Activated naive CD8-positive, alpha-beta T cell treated with anti-CD3 and anti-CD28 coated beads for 36 hours (primary cell): ENCODE measurements at regions not wholly inside any gene's neighbourhood (a gene's known extent, or its start where the extent isn't known, plus 50 kb on each side); places are given as distances from the start of the nearest gene placed in this dataset.
A peak's percentile ranks its signal among the peaks of the same experiment; 100 is the strongest.
"Not testable (repeated sequence)": the region's sequence is repeated elsewhere in the genome, so short reads cannot be mapped to it uniquely, and the experiment has no call there.

Experiments used
- DNase-seq: peaks from one replicate; pipeline ENCODE4 v3.0.0; 2021
- H3K27ac Mint-ChIP-seq: one replicate; pipeline ENCODE4 v1.8.0; 2022; ENCODE audit warnings: mild to moderate bottlenecking, moderate library complexity, mixed read lengths
- H3K27me3 Mint-ChIP-seq: one replicate; pipeline ENCODE4 v1.8.0; 2022; ENCODE audit warnings: mild to moderate bottlenecking, mixed read lengths
- H3K36me3 Mint-ChIP-seq: one replicate; pipeline ENCODE4 v1.8.0; 2021; ENCODE audit warnings: mild to moderate bottlenecking, mixed read lengths
- H3K4me1 Mint-ChIP-seq: one replicate; pipeline ENCODE4 v1.8.0; 2021; ENCODE audit warnings: mixed read lengths
- H3K4me3 Mint-ChIP-seq: one replicate; pipeline ENCODE4 v1.8.0; 2022; ENCODE audit warnings: mild to moderate bottlenecking, moderate library complexity, mixed read lengths
- H3K9me3 Mint-ChIP-seq: one replicate; pipeline ENCODE4 v1.8.0; 2022; ENCODE audit warnings: mixed read lengths

GRCh38 chr2:176789751-176790150 is 422.8 kb upstream of the HNRNPA3 start:
- Mint-ChIP-seq H3K36me3 (no peaks in the 10 kb centered on the region), H3K4me1 (no peaks in the 10 kb centered on the region), H3K27me3 (no peaks in the 10 kb centered on the region), H3K27ac (no peak overlapping the region), H3K9me3 (no peaks in the 10 kb centered on the region), H3K4me3 (no peak overlapping the region)
- DNase-seq: no peak

DNA sequence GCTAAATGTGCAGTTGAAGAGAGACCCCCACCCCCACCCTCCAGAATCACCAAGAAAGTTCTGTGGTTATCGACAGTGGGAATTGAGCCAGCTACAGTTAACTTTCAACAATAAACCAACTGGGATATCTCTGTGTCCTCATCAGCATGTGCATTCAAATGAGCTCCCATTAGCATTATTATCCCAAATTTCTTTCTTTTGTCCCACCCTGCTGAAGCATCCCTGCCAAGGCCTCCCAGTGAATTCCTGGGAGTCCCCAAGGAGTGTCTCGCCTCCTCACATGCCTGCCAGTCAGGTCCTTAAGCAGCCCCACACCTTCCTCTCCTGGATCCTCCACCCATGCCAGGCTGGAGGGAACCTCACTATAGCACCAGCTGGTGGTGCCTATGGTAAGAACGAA is 422.1 kb upstream of the HNRNPA3 start:
- no peak for DNase-seq
- no peaks in the 10 kb centered on the region for H3K9me3 Mint-ChIP-seq
- no peaks in the 10 kb centered on the region for H3K36me3 Mint-ChIP-seq

DNA sequence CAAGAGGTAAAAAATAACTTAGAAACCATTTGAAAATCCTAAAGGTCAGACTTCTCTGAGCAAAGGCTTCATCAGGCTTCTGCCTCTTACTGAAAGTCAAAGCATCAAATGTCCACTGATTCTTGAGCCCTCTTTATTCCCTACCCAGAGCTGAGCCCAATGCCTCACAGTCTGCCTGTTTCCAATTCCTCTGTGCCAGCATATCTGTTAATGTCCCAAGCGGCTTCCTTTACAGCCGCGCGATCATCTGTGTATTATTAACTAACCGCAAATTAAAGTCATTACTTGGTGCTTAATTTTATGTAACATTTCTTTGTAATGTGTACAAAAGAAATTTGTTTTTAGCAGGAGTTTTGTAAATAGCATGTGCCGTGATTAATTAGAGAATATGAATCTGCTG is 418.8 kb upstream of the HNRNPA3 start:
- no peak for DNase-seq
- Mint-ChIP-seq H3K27ac (no peak overlapping the region), H3K4me3 (no peak overlapping the region), H3K36me3 (no peaks in the 10 kb centered on the region), H3K27me3 (no peaks in the 10 kb centered on the region), H3K4me1 (no peaks in the 10 kb centered on the region), H3K9me3 (no peaks in the 10 kb centered on the region)

More for the DNA sequence above, 422.1 kb upstream of the HNRNPA3 start:
- H3K4me3 Mint-ChIP-seq: no peak overlapping the region
- H3K27me3 Mint-ChIP-seq: no peaks in the 10 kb centered on the region
- H3K27ac Mint-ChIP-seq: no peak overlapping the region
- H3K4me1 Mint-ChIP-seq: no peaks in the 10 kb centered on the region

DNA sequence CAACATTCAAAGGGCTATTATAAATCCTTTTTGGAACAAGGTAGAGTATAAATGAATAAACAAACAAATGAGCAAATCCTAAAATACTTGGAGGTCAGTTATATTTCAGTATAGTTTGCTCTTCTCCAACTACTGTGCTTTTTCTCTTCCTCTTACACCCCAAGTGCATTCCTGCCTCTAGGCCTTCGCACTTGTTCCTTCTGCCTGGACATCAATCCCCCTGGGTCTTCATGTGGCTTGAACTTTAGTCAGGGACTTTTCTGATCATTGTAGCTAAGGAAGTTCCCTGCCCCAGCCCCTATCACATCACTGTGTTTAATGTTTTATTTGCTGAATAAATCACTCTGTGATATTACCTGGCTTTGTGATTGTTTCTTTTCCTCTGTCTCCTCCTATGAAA is 418.2 kb upstream of the HNRNPA3 start:
- H3K9me3 Mint-ChIP-seq: no peaks in the 10 kb centered on the region
- no peak for DNase-seq

DNA sequence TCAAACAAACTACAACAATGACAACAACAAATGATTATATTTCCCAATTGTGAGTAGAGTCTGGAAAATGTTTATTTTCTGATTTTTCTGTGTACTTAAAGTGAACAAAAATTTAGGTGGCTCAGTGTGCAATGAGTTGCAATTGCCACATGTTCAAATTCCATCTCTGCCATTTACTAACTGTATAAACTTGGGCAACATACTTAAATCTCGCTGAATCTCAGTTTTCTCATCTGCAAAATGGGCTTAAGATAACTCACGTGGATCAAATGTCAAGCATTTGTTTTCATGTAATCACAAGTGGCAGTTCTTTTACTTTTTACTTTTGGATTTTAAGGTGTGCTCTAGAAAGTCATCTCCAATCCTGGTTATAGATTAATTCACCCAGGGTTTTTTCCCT is 416.8 kb upstream of the HNRNPA3 start:
- Mint-ChIP-seq H3K4me3 (no peak overlapping the region), H3K27ac (no peak overlapping the region), H3K27me3 (no peaks in the 10 kb centered on the region), H3K9me3 (no peaks in the 10 kb centered on the region), H3K4me1 (no peaks in the 10 kb centered on the region), H3K36me3 (no peaks in the 10 kb centered on the region)
- DNase-seq: no peak

More for the DNA sequence above, 418.2 kb upstream of the HNRNPA3 start:
- Mint-ChIP-seq H3K4me1 (no peaks in the 10 kb centered on the region), H3K27me3 (no peaks in the 10 kb centered on the region), H3K4me3 (no peak overlapping the region), H3K27ac (no peak overlapping the region), H3K36me3 (no peaks in the 10 kb centered on the region)

DNA sequence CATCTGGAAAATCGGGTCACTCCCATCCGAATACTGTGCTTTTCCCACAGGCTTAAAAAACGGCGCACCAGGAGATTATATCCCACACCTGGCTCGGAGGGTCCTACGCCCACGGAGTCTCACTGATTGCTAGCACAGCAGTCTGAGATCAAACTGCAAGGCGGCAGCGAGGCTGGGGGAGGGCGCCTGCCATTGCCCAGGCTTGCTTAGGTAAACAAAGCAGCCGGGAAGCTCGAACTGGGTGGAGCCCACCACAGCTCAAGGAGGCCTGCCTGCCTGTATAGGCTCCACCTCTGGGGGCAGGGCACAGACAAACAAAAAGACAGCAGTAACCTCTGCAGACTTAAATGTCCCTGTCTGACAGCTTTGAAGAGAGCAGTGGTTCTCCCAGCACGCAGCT is 415.9 kb upstream of the HNRNPA3 start:
- H3K9me3 Mint-ChIP-seq, H3K4me3 Mint-ChIP-seq, H3K27me3 Mint-ChIP-seq, H3K27ac Mint-ChIP-seq, H3K4me1 Mint-ChIP-seq, DNase-seq, H3K36me3 Mint-ChIP-seq: not testable (repeated sequence)

- Mint-ChIP-seq H3K9me3 (no peaks in the 10 kb centered on the region), H3K36me3 (no peaks in the 10 kb centered on the region)
Measured at GRCh38 chr2:176804392-176804791, 408.2 kb upstream of the HNRNPA3 start.

DNA sequence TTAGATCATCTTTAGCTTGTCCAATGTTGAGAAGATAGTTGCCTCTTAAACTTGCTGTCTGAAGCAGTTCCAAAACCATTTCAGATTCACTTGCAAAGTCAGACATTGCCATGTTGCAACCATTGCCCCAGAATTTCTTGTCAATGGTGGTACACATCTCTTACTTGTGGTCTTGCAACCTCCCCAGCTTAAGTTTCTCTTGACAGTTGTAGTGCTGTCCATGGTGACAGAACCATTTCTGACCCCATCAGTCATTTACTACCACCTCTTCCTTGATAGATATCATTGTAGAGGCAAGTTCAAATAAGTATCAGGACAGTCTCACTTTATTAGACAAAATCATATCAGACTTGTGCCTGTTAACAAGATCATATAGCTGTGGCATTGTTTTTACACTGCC is 407.2 kb upstream of the HNRNPA3 start:
- Mint-ChIP-seq H3K4me3 (no peak overlapping the region), H3K27me3 (no peaks in the 10 kb centered on the region), H3K4me1 (no peaks in the 10 kb centered on the region), H3K36me3 (no peaks in the 10 kb centered on the region), H3K27ac (no peak overlapping the region), H3K9me3 (no peaks in the 10 kb centered on the region)
- DNase-seq: no peak

More at GRCh38 chr2:176804392-176804791, 408.2 kb upstream of the HNRNPA3 start:
- Mint-ChIP-seq H3K4me3 (no peak overlapping the region), H3K4me1 (no peaks in the 10 kb centered on the region), H3K27me3 (no peaks in the 10 kb centered on the region), H3K27ac (no peak overlapping the region)
- no peak for DNase-seq

GRCh38 chr2:176812246-176812775 is 400.3 kb upstream of the HNRNPA3 start:
- Mint-ChIP-seq H3K4me3 (no peak overlapping the region), H3K27me3 (no peaks in the 10 kb centered on the region), H3K27ac (no peak overlapping the region), H3K4me1 (peaks cover 24% of the 10 kb centered on the region), H3K36me3 (no peaks in the 10 kb centered on the region), H3K9me3 (no peaks in the 10 kb centered on the region)
- no peak for DNase-seq

DNA sequence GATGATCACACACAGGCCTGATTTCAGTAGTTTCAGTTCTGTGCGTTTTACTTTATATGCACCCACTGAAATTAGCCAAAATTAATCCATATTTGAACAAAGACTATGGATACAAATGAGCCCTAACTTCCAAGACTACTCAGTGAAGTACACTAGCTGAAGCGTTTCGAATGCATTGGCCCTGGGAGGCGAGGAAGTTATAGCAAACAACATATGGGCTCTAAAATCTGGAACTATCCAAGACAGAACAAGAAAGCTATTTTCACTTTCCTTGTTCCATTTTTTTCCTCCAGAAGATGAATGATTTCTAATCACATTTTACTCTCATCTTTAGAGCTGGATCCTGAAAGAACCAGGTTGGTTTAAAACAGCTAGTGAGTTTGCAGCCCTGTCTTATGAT is 399.4 kb upstream of the HNRNPA3 start:
- no peaks in the 10 kb centered on the region for H3K36me3 Mint-ChIP-seq
- no peak overlapping the region for H3K27ac Mint-ChIP-seq
- no peak for DNase-seq
- no peaks in the 10 kb centered on the region for H3K9me3 Mint-ChIP-seq
- H3K27me3 Mint-ChIP-seq: no peaks in the 10 kb centered on the region
- peaks cover 28% of the 10 kb centered on the region for H3K4me1 Mint-ChIP-seq
- H3K4me3 Mint-ChIP-seq: no peak overlapping the region

DNA sequence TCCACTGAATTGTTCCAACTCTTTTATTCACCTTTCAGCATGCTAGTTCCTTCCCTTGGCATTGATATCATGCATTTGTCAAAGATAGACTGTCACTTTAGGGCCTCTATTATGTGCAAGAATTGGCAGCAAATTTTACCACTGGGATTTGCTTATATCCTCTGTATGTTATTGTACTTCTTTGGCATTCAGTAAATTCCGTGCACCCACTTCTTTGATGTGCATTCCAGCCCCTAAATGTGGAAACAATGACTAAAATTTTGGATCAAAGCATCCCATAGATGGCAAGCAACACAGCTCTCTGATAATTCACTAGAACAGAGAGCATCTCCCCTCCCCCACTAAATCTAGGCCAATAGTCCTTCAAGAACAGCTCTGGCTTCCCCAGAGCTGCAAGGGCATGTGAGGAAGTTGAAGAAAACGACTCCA is 399.0 kb upstream of the HNRNPA3 start:
- H3K36me3 Mint-ChIP-seq: no peaks in the 10 kb centered on the region
- no peak for DNase-seq
- peaks cover 32% of the 10 kb centered on the region for H3K4me1 Mint-ChIP-seq
- no peak overlapping the region for H3K4me3 Mint-ChIP-seq
- H3K27ac Mint-ChIP-seq: no peak overlapping the region
- no peaks in the 10 kb centered on the region for H3K27me3 Mint-ChIP-seq
- no peaks in the 10 kb centered on the region for H3K9me3 Mint-ChIP-seq

GRCh38 chr2:176814274-176814673 is 398.3 kb upstream of the HNRNPA3 start:
- H3K4me3 Mint-ChIP-seq: no peak overlapping the region
- no peaks in the 10 kb centered on the region for H3K9me3 Mint-ChIP-seq
- no peak for DNase-seq
- H3K27me3 Mint-ChIP-seq: no peaks in the 10 kb centered on the region
- H3K4me1 Mint-ChIP-seq: peaks cover 36% of the 10 kb centered on the region
- H3K27ac Mint-ChIP-seq: no peak overlapping the region
- no peaks in the 10 kb centered on the region for H3K36me3 Mint-ChIP-seq

DNA sequence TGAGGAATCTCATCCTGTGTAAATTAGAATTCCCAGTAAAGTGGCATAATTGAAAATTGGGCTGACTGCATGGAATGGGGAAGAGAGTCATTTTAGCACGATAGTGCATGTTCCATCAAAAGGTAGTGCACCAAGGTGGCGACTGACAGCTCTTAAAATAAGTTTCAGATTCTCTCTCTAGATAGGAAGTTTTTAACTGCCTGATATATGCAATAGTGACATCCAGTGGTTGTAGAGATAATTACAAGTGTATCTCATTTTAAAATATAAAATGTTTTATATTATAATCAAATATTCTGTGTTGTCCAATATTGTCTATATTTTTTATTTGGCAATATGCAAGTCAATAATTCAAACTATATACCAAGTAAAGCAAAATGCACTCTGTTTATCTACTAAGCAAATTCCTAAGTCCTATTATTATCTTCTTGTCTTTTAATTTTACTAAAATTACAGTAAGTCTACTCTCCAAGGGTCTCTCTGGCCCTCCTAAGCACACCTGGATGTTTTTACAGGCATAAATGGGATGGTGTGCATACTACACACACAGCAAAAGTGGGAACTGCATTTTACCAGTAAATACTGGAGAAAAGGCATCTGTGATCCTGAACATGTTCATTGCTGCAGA is 397.7 kb upstream of the HNRNPA3 start:
- no peaks in the 10 kb centered on the region for H3K9me3 Mint-ChIP-seq
- DNase-seq: no peak
- H3K4me3 Mint-ChIP-seq: no peak overlapping the region
- H3K36me3 Mint-ChIP-seq: no peaks in the 10 kb centered on the region
- no peak overlapping the region for H3K27ac Mint-ChIP-seq
- peaks cover 40% of the 10 kb centered on the region for H3K4me1 Mint-ChIP-seq
- no peaks in the 10 kb centered on the region for H3K27me3 Mint-ChIP-seq

DNA sequence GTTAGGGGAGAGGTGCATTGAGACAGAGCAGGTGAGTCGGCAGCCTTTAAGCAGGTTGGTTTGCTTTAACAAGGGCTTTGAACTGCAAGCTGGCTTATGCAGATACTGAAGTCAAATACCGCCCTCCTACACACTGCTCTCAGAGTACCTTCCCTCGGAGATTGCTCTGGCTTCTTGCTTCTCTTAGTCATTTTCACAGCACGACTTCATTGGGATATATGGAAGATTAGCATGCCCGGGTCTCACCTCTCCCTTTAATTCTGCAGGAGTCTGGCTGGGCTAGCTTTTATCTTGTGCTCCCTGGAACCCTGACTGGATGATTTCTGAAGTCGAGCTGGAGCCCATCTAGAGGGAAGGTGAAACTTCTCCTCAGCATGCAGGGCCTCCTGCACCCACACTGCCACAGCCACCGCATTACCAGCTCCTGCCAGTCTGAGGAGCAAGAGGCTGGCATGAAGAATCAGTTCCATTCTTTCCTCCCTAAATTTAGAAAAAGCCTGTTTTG is 395.5 kb upstream of the HNRNPA3 start:
- peak; percentile 28 for DNase-seq
- no peaks in the 10 kb centered on the region for H3K27me3 Mint-ChIP-seq
- H3K4me3 Mint-ChIP-seq: peak overlapping the region; percentile 50
- H3K36me3 Mint-ChIP-seq: no peaks in the 10 kb centered on the region
- H3K9me3 Mint-ChIP-seq: no peaks in the 10 kb centered on the region
- peak overlapping the region; percentile 61 for H3K27ac Mint-ChIP-seq
- H3K4me1 Mint-ChIP-seq: peaks cover 50% of the 10 kb centered on the region

- DNase-seq: no peak
- no peaks in the 10 kb centered on the region for H3K27me3 Mint-ChIP-seq
- no peak overlapping the region for H3K4me3 Mint-ChIP-seq
- H3K4me1 Mint-ChIP-seq: peaks cover 57% of the 10 kb centered on the region
- no peaks in the 10 kb centered on the region for H3K9me3 Mint-ChIP-seq
- H3K27ac Mint-ChIP-seq: no peak overlapping the region
- no peaks in the 10 kb centered on the region for H3K36me3 Mint-ChIP-seq
Measured at GRCh38 chr2:176818076-176818475, 394.5 kb upstream of the HNRNPA3 start.

- no peak overlapping the region for H3K4me3 Mint-ChIP-seq
- no peaks in the 10 kb centered on the region for H3K36me3 Mint-ChIP-seq
- peaks cover 60% of the 10 kb centered on the region for H3K4me1 Mint-ChIP-seq
- H3K27me3 Mint-ChIP-seq: no peaks in the 10 kb centered on the region
- H3K9me3 Mint-ChIP-seq: no peaks in the 10 kb centered on the region
- DNase-seq: no peak
- H3K27ac Mint-ChIP-seq: no peak overlapping the region
Measured at GRCh38 chr2:176818617-176819016, 394.0 kb upstream of the HNRNPA3 start.
